Peyer's patch (tissue), 4 donors: ENCODE measurements at regions not wholly inside any gene's neighbourhood (a gene's known extent, or its start where the extent isn't known, plus 50 kb on each side); places are given as distances from the start of the nearest gene placed in this dataset.

Experiments
- DNase-seq, 3 donors: peaks; one replicate each; pipeline ENCODE4 v3.0.0-alpha.2; 2017 to 2019
- H3K27ac ChIP-seq, 4 donors: fragments of 200-600 bp; sonication (generic); one replicate each; pipeline ENCODE4 v1.5.1; 2016 to 2019
- H3K27me3 ChIP-seq, 2 donors: fragments of 200-600 bp; sonication (generic); one replicate each; pipeline ENCODE4 v1.5.1; 2019
- H3K36me3 ChIP-seq, 3 donors: fragments of 200-600 bp; sonication (generic); one replicate each; pipeline ENCODE4 v1.5.1; 2016 to 2019
- H3K4me1 ChIP-seq, 4 donors: fragments of 200-600 bp; sonication (generic); one replicate each; pipeline ENCODE4 v1.5.1; 2016 to 2019
- H3K4me3 ChIP-seq, 4 donors: fragments of 200-600 bp; sonication (generic); 1 replicate in 3 of 4; 2 replicates in 1 of 4; pipeline ENCODE4 v1.5.1; 2016 to 2019; ENCODE audit warnings: mild to moderate bottlenecking in 1 of 4
- H3K9me3 ChIP-seq, 4 donors: fragments of 200-600 bp; sonication (generic); one replicate each; pipeline ENCODE4 v1.5.1; 2016 to 2019; ENCODE audit warnings: mild to moderate bottlenecking in 1 of 4
- POLR2A ChIP-seq, 2 donors: fragments of 450-650 bp; IDR thresholded peaks; one replicate each; pipeline ENCODE4 v1.5.1; 2017; ENCODE audit warnings: antibody characterized with exemption in 2 of 2, mild to moderate bottlenecking in 2 of 2, moderate library complexity in 2 of 2
- TF ChIP-seq, protein P1 (sequence below), 6 experiments: fragments of 450-650 bp in 4 of 6; fragments of 200-600 bp in 2 of 6; sonication (generic) in 1 of 6; IDR thresholded peaks; one replicate each; pipeline ENCODE4 v1.5.1; 2017 to 2019; ENCODE audit warnings: antibody characterized with exemption in 6 of 6, mild to moderate bottlenecking in 3 of 6, moderate library complexity in 1 of 6

DNA sequence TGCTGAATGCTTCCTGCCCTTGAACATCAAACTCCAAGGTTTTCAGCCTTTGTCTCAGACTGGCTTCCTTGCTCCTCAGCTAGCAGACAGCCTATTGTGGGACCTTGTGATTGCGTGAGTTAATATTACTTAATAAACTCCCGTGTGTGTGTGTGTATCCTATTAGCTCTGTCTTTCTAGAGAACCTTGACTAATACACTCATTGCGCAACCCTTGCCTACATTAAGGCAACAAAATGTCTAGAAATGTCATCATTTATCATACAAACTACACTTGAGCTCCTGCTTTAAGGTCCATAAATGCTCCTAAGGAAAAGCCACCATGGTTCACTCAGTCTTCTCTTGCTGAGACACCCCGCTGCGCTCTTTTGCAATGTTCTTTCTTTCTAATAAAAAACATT is 2861.0 kb downstream of the PCDH9 start:
- H3K27me3 ChIP-seq: no peaks in the 10 kb centered on the region
- no peak overlapping the region for H3K4me3 ChIP-seq
- TF ChIP-seq, protein P1, sequence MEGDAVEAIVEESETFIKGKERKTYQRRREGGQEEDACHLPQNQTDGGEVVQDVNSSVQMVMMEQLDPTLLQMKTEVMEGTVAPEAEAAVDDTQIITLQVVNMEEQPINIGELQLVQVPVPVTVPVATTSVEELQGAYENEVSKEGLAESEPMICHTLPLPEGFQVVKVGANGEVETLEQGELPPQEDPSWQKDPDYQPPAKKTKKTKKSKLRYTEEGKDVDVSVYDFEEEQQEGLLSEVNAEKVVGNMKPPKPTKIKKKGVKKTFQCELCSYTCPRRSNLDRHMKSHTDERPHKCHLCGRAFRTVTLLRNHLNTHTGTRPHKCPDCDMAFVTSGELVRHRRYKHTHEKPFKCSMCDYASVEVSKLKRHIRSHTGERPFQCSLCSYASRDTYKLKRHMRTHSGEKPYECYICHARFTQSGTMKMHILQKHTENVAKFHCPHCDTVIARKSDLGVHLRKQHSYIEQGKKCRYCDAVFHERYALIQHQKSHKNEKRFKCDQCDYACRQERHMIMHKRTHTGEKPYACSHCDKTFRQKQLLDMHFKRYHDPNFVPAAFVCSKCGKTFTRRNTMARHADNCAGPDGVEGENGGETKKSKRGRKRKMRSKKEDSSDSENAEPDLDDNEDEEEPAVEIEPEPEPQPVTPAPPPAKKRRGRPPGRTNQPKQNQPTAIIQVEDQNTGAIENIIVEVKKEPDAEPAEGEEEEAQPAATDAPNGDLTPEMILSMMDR (IDR thresholded peaks at IDR 0.05): no peak
- TF ChIP-seq POLR2A (IDR thresholded peaks at IDR 0.05): no peak
- peaks cover 0 to 7% (median 0%) of the 10 kb centered on the region in 4 donors for H3K9me3 ChIP-seq
- no peaks in the 10 kb centered on the region for H3K4me1 ChIP-seq
- no peak overlapping the region for H3K27ac ChIP-seq
- no peak for DNase-seq
- no peaks in the 10 kb centered on the region for H3K36me3 ChIP-seq

DNA sequence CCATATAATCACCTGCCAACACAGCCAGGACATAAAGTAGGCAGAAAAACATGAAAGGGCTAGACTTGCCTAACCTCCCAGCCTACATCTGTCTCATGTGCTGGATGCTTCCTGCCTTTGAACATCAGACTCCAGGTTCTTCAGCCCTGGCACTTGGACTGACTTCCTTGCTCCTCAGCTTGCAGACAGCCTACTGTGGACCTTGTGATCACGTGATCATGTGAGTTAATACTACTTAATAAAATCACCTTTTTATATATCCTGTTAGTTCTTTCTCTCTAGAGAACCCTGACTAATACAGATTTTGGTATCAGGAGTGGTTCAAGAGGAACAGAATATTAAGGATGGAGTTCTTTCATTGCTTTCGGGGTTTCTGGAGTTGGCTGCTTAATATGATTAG is 2867.6 kb downstream of the PCDH9 start:
- no peak overlapping the region for H3K4me3 ChIP-seq
- H3K27me3 ChIP-seq: no peaks in the 10 kb centered on the region
- no peaks in the 10 kb centered on the region for H3K9me3 ChIP-seq
- TF ChIP-seq, protein P1 (IDR thresholded peaks at IDR 0.05): no peak
- TF ChIP-seq POLR2A (IDR thresholded peaks at IDR 0.05): no peak
- H3K27ac ChIP-seq: no peak overlapping the region
- H3K36me3 ChIP-seq: no peaks in the 10 kb centered on the region
- H3K4me1 ChIP-seq: no peaks in the 10 kb centered on the region
- no peak for DNase-seq

- H3K27me3 ChIP-seq: no peaks in the 10 kb centered on the region
- TF ChIP-seq POLR2A (IDR thresholded peaks at IDR 0.05): no peak
- TF ChIP-seq, protein P1 (IDR thresholded peaks at IDR 0.05): no peak
- H3K9me3 ChIP-seq: peaks cover 0 to 5% (median 0%) of the 10 kb centered on the region in 4 donors
- no peak overlapping the region for H3K4me3 ChIP-seq
- DNase-seq: no peak
- no peaks in the 10 kb centered on the region for H3K4me1 ChIP-seq
- H3K27ac ChIP-seq: no peak overlapping the region
- H3K36me3 ChIP-seq: no peaks in the 10 kb centered on the region
These were observed 2882.5 kb downstream of the PCDH9 start for GRCh38 chr13:64347664-64348063.

DNA sequence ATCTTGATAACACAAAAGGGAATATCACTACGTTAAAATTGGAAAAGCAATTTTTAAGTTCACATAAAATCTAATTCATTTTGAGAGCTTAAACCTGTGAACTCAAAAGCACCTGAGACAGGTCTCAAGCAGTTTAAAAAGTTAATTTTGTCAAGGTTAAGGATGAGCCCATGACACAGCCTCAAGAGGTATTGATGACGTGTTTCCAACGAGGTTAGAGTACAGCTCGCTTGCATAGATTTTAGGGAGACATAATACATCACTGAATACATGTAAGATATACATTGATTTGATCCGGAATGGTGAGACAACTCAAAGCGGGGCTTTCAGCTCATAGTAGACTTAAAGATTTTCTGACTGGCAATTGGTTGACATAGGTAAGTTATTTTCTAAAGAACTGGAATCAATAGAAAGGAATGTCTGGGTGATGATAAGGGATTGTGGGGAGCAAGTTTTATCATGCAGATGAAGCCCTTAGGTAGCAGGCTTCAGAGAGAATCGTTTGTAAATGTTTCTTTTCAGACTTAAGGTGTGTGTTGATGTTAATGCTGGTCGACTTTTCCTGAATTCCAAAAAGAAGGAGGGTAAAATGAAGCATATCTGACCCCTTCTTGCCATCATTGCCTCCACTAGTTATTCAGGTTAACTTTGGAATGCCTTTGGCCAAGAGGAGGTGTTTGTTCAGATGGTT is 2890.6 kb downstream of the PCDH9 start:
- no peak for DNase-seq
- no peaks in the 10 kb centered on the region for H3K27me3 ChIP-seq
- H3K4me3 ChIP-seq: no peak overlapping the region
- H3K27ac ChIP-seq: no peak overlapping the region
- TF ChIP-seq POLR2A (IDR thresholded peaks at IDR 0.05): no peak
- TF ChIP-seq, protein P1 (IDR thresholded peaks at IDR 0.05): no peak
- H3K4me1 ChIP-seq: no peaks in the 10 kb centered on the region
- peaks cover 0 to 4% (median 0%) of the 10 kb centered on the region in 4 donors for H3K9me3 ChIP-seq
- H3K36me3 ChIP-seq: no peaks in the 10 kb centered on the region

GRCh38 chr13:64338671-64339070 is 2891.5 kb downstream of the PCDH9 start:
- Histone ChIP-seq H3K4me3 (no peak overlapping the region), H3K27me3 (no peaks in the 10 kb centered on the region), H3K4me1 (no peaks in the 10 kb centered on the region), H3K36me3 (no peaks in the 10 kb centered on the region), H3K27ac (no peak overlapping the region), H3K9me3 (no peaks in the 10 kb centered on the region)
- DNase-seq: no peak
- no peak for TF ChIP-seq POLR2A (IDR thresholded peaks at IDR 0.05)
- TF ChIP-seq, protein P1 (IDR thresholded peaks at IDR 0.05): no peak
